ENCODE measurements at regions not wholly inside any gene's neighbourhood (a gene's known extent, or its start where the extent isn't known, plus 50 kb on each side); places are given as distances from the start of the nearest gene placed in this dataset.
"Not testable (repeated sequence)": the region's sequence is repeated elsewhere in the genome, so short reads cannot be mapped to it uniquely, and the experiment has no call there.

DNA sequence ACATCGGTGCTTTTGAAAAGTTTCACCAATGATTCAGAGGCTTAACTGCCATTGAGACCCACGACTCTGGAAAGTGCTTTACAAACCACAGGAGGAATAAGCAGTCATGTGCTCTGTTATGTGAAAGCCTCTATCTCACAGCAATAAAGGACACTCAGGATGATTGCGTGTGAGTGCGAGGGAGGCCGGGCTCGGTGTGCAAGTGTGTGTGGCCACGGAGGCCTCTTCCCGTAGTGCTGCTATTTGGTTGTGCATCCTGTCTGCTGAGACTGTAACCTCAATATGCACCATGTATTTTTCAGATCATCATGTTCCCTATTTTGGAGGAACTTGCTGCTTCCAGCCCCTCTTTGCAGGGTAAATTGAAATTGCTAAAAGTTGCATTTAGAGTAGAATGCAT lies 71.5 kb downstream of the CDRT15L2 start:
- not testable (repeated sequence) for H3K36me3 Mint-ChIP-seq (ENCODE audit: insufficient read depth in 1 of 3, low read depth in 3 of 3); H4K20me1 ChIP-seq (ENCODE audit: control insufficient read depth, insufficient read depth, insufficient read length); DNase-seq; H3K4me3 Mint-ChIP-seq; H3K79me1 ChIP-seq (ENCODE audit: insufficient read depth, low read depth, low read length, poor library complexity, severe bottlenecking); H3K27ac Mint-ChIP-seq; H3K9ac ChIP-seq (ENCODE audit: extremely low read depth, insufficient read length, low read length); H3K9me3 ChIP-seq (ENCODE audit: control insufficient read depth, low read depth, low read length); H3K4ac ChIP-seq (ENCODE audit: low read depth, low read length); H2BK20ac ChIP-seq (ENCODE audit: low read depth, low read length, poor library complexity, severe bottlenecking); H3T11ph ChIP-seq (ENCODE audit: low read length); H4K5ac ChIP-seq (ENCODE audit: insufficient read length, low read depth, low read length); H3K18ac ChIP-seq (ENCODE audit: insufficient read length, low read depth, low read length); H2BK5ac ChIP-seq (ENCODE audit: insufficient read length, low read length); H3K4me2 ChIP-seq (ENCODE audit: insufficient read depth, insufficient read length, low read length); H2BK12ac ChIP-seq (ENCODE audit: insufficient read length, low read depth, low read length); H3K9me3 Mint-ChIP-seq; H2BK15ac ChIP-seq (ENCODE audit: low read depth, low read length); H2AFZ ChIP-seq (ENCODE audit: low read length); H3K23ac ChIP-seq (ENCODE audit: insufficient read length, low read depth, low read length); H3K23me2 ChIP-seq (ENCODE audit: insufficient read length, low read depth, low read length, poor library complexity, severe bottlenecking); H3K27me3 ChIP-seq (ENCODE audit: insufficient read depth, low read length); H2AK5ac ChIP-seq (ENCODE audit: insufficient read length, low read length); H4K91ac ChIP-seq (ENCODE audit: insufficient read length, low read depth, low read length); H3K27ac ChIP-seq (ENCODE audit: insufficient read length, low read depth, low read length); H3K27me3 Mint-ChIP-seq (ENCODE audit: low read depth); H2BK120ac ChIP-seq (ENCODE audit: low read depth, low read length, poor library complexity, severe bottlenecking); H3K56ac ChIP-seq (ENCODE audit: insufficient read length, low read depth, low read length); H4K8ac ChIP-seq (replicated peaks; ENCODE audit: insufficient read length, low read depth, low read length); H3K79me2 ChIP-seq (ENCODE audit: insufficient read depth, low read length); H3K4me1 ChIP-seq (ENCODE audit: insufficient read depth, low read length); H3K14ac ChIP-seq (ENCODE audit: insufficient read depth, low read length)
- WGBS (ENCODE audit: extremely low coverage, insufficient read length, low lambda C conversion rate): no CpG with 5 or more reads among the region's 8 CpGs
- H3K4me1 Mint-ChIP-seq: peaks cover 13 to 19% of the 10 kb centered on the region in 2 experiments

DNA sequence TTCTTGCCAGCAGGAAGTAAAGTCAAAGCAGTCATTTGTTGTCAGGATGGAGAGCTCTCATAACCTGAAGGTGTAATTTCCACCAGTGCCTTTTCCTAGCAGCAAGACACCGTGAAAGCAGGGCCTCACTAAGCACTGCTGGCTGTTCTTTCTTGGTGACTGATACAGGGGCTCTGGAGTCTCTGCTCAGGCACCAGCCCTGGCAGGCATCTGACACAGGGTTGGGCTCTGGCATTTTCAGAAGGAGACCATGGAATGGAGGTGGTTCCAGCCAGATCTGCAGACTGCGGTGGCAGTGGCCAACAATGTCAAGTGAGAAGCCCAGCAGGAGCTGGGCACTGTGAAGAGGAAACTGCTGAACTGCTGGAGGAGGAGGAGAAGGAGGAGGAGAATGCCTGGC lies 72.2 kb downstream of the CDRT15L2 start:
- not testable (repeated sequence) for H3K4me3 Mint-ChIP-seq; H2AFZ ChIP-seq (ENCODE audit: low read length); H2BK20ac ChIP-seq (ENCODE audit: low read depth, low read length, poor library complexity, severe bottlenecking); H2BK15ac ChIP-seq (ENCODE audit: low read depth, low read length); H3K36me3 Mint-ChIP-seq (ENCODE audit: insufficient read depth in 1 of 3, low read depth in 3 of 3); H4K91ac ChIP-seq (ENCODE audit: insufficient read length, low read depth, low read length); H3K27ac Mint-ChIP-seq; H3K23ac ChIP-seq (ENCODE audit: insufficient read length, low read depth, low read length); H3K18ac ChIP-seq (ENCODE audit: insufficient read length, low read depth, low read length); H3K9me3 Mint-ChIP-seq; H3K79me1 ChIP-seq (ENCODE audit: insufficient read depth, low read depth, low read length, poor library complexity, severe bottlenecking); H4K20me1 ChIP-seq (ENCODE audit: control insufficient read depth, insufficient read depth, insufficient read length); H3K27me3 ChIP-seq (ENCODE audit: insufficient read depth, low read length); H4K5ac ChIP-seq (ENCODE audit: insufficient read length, low read depth, low read length); H3K56ac ChIP-seq (ENCODE audit: insufficient read length, low read depth, low read length); H4K8ac ChIP-seq (replicated peaks; ENCODE audit: insufficient read length, low read depth, low read length); H3K9me3 ChIP-seq (ENCODE audit: control insufficient read depth, low read depth, low read length); H3K27me3 Mint-ChIP-seq (ENCODE audit: low read depth); H3K9ac ChIP-seq (ENCODE audit: extremely low read depth, insufficient read length, low read length); H2AK5ac ChIP-seq (ENCODE audit: insufficient read length, low read length); H3K79me2 ChIP-seq (ENCODE audit: insufficient read depth, low read length); H2BK5ac ChIP-seq (ENCODE audit: insufficient read length, low read length); H3K4ac ChIP-seq (ENCODE audit: low read depth, low read length); H3K23me2 ChIP-seq (ENCODE audit: insufficient read length, low read depth, low read length, poor library complexity, severe bottlenecking); H3K4me2 ChIP-seq (ENCODE audit: insufficient read depth, insufficient read length, low read length); H3T11ph ChIP-seq (ENCODE audit: low read length); DNase-seq; H3K14ac ChIP-seq (ENCODE audit: insufficient read depth, low read length); H3K27ac ChIP-seq (ENCODE audit: insufficient read length, low read depth, low read length); H2BK120ac ChIP-seq (ENCODE audit: low read depth, low read length, poor library complexity, severe bottlenecking); H2BK12ac ChIP-seq (ENCODE audit: insufficient read length, low read depth, low read length); H3K4me1 ChIP-seq (ENCODE audit: insufficient read depth, low read length)
- WGBS (ENCODE audit: extremely low coverage, insufficient read length, low lambda C conversion rate): no CpG with 5 or more reads among the region's 2 CpGs
- peaks cover 13 to 19% of the 10 kb centered on the region in 2 experiments for H3K4me1 Mint-ChIP-seq

All from H9 (cell line).